Activated CD4-positive, alpha-beta T cell treated with anti-CD3 and anti-CD28 coated beads, Interleukin-2, Interleukin-4, amounts not matched to agents 100 ng/mL and 50 ng/mL, durations not matched to agents 16 hours and 8 hours (primary cell): ENCODE measurements at regions not wholly inside any gene's neighbourhood (a gene's known extent, or its start where the extent isn't known, plus 50 kb on each side); places are given as distances from the start of the nearest gene placed in this dataset.

Experiments
- DNase-seq: peaks from one replicate; pipeline ENCODE4 v3.0.0-alpha.2; 2020; ENCODE audit warnings: low spot score

- DNase-seq: no peak
These were observed 1042.2 kb downstream of the EPHA7 start for GRCh38 chr6:92377137-92377536.

GRCh38 chr6:92376691-92377090 lies 1042.7 kb downstream of the EPHA7 start:
- no peak for DNase-seq

- no peak for DNase-seq
These were observed 1047.8 kb downstream of the EPHA7 start for GRCh38 chr6:92371211-92372208.

GRCh38 chr6:92369309-92369708 lies 1050.0 kb downstream of the EPHA7 start:
- no peak for DNase-seq

GRCh38 chr6:92364948-92365541 lies 1054.3 kb downstream of the EPHA7 start:
- no peak for DNase-seq

- no peak for DNase-seq
These were observed 1056.2 kb downstream of the EPHA7 start for GRCh38 chr6:92363111-92363510.

- DNase-seq: no peak
These were observed 1057.0 kb downstream of the EPHA7 start for GRCh38 chr6:92362404-92362803.

GRCh38 chr6:92361990-92362389 lies 1057.4 kb downstream of the EPHA7 start:
- no peak for DNase-seq

GRCh38 chr6:92354270-92354829 lies 1065.0 kb downstream of the EPHA7 start:
- no peak for DNase-seq

- no peak for DNase-seq
These were observed 1067.2 kb downstream of the EPHA7 start for GRCh38 chr6:92352130-92352529.

GRCh38 chr6:92341201-92341600 lies 1078.2 kb downstream of the EPHA7 start:
- no peak for DNase-seq

- DNase-seq: no peak
These were observed 1079.3 kb downstream of the EPHA7 start for GRCh38 chr6:92339936-92340640.

- no peak for DNase-seq
These were observed 1081.8 kb downstream of the EPHA7 start for GRCh38 chr6:92337571-92337970.

GRCh38 chr6:92329208-92329847 lies 1090.0 kb downstream of the EPHA7 start:
- DNase-seq: no peak

GRCh38 chr6:92315312-92315711 lies 1104.0 kb downstream of the EPHA7 start:
- no peak for DNase-seq

- DNase-seq: no peak
These were observed 1122.3 kb downstream of the EPHA7 start for GRCh38 chr6:92297101-92297500.

- DNase-seq: no peak
These were observed 1127.3 kb downstream of the EPHA7 start for GRCh38 chr6:92292067-92292466.

- no peak for DNase-seq
These were observed 1129.5 kb downstream of the EPHA7 start for GRCh38 chr6:92289831-92290230.

GRCh38 chr6:92281571-92282076 lies 1137.7 kb downstream of the EPHA7 start:
- DNase-seq: no peak

- no peak for DNase-seq
These were observed 1144.2 kb downstream of the EPHA7 start for GRCh38 chr6:92275150-92275549.

GRCh38 chr6:92274588-92274987 lies 1144.8 kb downstream of the EPHA7 start:
- DNase-seq: no peak

GRCh38 chr6:92273694-92274093 lies 1145.7 kb downstream of the EPHA7 start:
- no peak for DNase-seq
